ENCODE measurements at regions not wholly inside any gene's neighbourhood (a gene's known extent, or its start where the extent isn't known, plus 50 kb on each side); places are given as distances from the start of the nearest gene placed in this dataset.
"Not testable (repeated sequence)": the region's sequence is repeated elsewhere in the genome, so short reads cannot be mapped to it uniquely, and the experiment has no call there.

DNA sequence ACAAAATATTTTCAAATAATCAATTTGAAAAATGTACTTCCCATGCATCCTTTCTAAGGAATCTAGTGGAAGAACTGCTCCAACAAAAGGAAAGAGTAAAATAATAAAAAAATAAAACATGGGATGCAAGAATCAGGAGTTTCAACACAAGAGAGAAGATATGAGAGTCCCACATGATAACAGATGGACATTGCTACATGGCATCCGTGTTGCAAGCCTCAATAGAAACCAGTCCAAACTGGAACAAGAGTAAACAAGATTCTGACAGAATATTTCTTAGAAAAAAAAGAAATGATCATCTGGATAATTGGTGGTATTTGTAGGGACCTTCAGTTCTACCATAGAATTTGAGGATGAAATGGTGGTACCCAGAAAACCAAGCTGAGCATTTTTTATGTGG lies 186.8 kb downstream of the FRK start:
- H3K36me3 Mint-ChIP-seq (ENCODE audit: insufficient read depth, unreplicated experiment): no peaks in the 10 kb centered on the region
- TF ChIP-seq, protein P1, sequence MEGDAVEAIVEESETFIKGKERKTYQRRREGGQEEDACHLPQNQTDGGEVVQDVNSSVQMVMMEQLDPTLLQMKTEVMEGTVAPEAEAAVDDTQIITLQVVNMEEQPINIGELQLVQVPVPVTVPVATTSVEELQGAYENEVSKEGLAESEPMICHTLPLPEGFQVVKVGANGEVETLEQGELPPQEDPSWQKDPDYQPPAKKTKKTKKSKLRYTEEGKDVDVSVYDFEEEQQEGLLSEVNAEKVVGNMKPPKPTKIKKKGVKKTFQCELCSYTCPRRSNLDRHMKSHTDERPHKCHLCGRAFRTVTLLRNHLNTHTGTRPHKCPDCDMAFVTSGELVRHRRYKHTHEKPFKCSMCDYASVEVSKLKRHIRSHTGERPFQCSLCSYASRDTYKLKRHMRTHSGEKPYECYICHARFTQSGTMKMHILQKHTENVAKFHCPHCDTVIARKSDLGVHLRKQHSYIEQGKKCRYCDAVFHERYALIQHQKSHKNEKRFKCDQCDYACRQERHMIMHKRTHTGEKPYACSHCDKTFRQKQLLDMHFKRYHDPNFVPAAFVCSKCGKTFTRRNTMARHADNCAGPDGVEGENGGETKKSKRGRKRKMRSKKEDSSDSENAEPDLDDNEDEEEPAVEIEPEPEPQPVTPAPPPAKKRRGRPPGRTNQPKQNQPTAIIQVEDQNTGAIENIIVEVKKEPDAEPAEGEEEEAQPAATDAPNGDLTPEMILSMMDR (IDR thresholded peaks at IDR 0.05; ENCODE audit: unreplicated experiment): no peak
- no peaks in the 10 kb centered on the region for H3K4me1 Mint-ChIP-seq (ENCODE audit: low read depth, unreplicated experiment)
- H3K9me3 Mint-ChIP-seq (ENCODE audit: low read depth, unreplicated experiment): no peaks in the 10 kb centered on the region
- no TSS peak for BruUV-seq (replicated peaks)
- H3K27ac Mint-ChIP-seq (ENCODE audit: unreplicated experiment): no peak overlapping the region
- H3K4me3 Mint-ChIP-seq (ENCODE audit: low read depth, unreplicated experiment): no peak overlapping the region
- no peak for DNase-seq
- no peaks in the 10 kb centered on the region for H3K27me3 Mint-ChIP-seq (ENCODE audit: unreplicated experiment)
- CTCF ChIA-PET: interaction anchor here (0.7 kb wide), 1 partner anchor 233 kb away, joined by 4 read pairs; no protein-coding TSS in a partner anchor
- intact Hi-C loops (cut with micrococcal nuclease; ENCODE audit: unreplicated experiment): no loop called here

DNA sequence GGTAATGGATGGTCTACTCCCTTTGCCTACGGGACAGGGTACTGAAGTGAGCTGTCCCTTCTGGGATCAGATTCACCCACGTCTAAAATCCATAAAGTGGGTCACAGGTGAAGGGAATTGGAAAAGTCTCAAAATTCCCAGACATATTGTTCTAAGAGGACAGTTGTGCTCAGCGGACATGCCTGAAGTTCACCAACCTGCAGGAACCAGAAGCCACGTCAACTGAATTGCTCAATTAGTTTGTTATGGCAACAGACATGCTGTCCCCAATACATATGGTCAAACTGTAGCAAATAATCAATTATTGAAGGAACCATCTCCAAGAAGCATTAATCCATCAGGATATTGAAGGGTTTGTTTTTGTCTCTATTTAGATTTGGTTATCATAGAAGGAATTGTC lies 190.2 kb downstream of the FRK start:
- intact Hi-C loops (cut with micrococcal nuclease; ENCODE audit: unreplicated experiment): no loop called here
- BruUV-seq (replicated peaks): no TSS peak
- Mint-ChIP-seq H3K4me3 (ENCODE audit: low read depth, unreplicated experiment) (no peak overlapping the region), H3K9me3 (ENCODE audit: low read depth, unreplicated experiment) (no peaks in the 10 kb centered on the region), H3K27ac (ENCODE audit: unreplicated experiment) (no peak overlapping the region), H3K4me1 (ENCODE audit: low read depth, unreplicated experiment) (no peaks in the 10 kb centered on the region), H3K27me3 (ENCODE audit: unreplicated experiment) (no peaks in the 10 kb centered on the region), H3K36me3 (ENCODE audit: insufficient read depth, unreplicated experiment) (no peaks in the 10 kb centered on the region)
- TF ChIP-seq, protein P1 (IDR thresholded peaks at IDR 0.05; ENCODE audit: unreplicated experiment): no peak
- CTCF ChIA-PET: no interaction called here
- no peak for DNase-seq

DNA sequence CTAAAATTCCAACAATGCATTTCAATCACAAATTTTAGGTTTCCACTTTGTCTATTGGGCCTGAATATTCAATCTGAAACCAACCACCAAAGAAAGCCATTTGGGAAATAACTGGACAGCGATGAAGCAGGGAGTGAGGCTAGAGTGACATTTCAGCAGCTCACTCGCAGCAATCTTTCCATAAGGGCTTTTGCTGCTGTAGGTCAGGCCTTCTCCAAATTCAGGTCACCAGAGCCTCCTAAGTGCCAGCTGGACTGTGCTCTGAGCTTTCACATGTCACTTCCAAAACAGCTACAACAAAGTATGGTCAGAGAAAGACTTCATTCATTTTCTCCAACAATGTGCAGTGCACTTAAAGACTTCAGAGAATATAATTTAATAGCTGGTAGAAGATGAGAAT lies 194.8 kb downstream of the FRK start:
- no peaks in the 10 kb centered on the region for H3K4me1 Mint-ChIP-seq (ENCODE audit: low read depth, unreplicated experiment)
- H3K9me3 Mint-ChIP-seq (ENCODE audit: low read depth, unreplicated experiment): no peaks in the 10 kb centered on the region
- no peak overlapping the region for H3K4me3 Mint-ChIP-seq (ENCODE audit: low read depth, unreplicated experiment)
- no peak overlapping the region for H3K27ac Mint-ChIP-seq (ENCODE audit: unreplicated experiment)
- no peaks in the 10 kb centered on the region for H3K27me3 Mint-ChIP-seq (ENCODE audit: unreplicated experiment)
- H3K36me3 Mint-ChIP-seq (ENCODE audit: insufficient read depth, unreplicated experiment): no peaks in the 10 kb centered on the region
- no peak for DNase-seq
- intact Hi-C loops (cut with micrococcal nuclease; ENCODE audit: unreplicated experiment): no loop called here
- TF ChIP-seq, protein P1 (IDR thresholded peaks at IDR 0.05; ENCODE audit: unreplicated experiment): no peak
- CTCF ChIA-PET: no interaction called here
- BruUV-seq (replicated peaks): no TSS peak

DNA sequence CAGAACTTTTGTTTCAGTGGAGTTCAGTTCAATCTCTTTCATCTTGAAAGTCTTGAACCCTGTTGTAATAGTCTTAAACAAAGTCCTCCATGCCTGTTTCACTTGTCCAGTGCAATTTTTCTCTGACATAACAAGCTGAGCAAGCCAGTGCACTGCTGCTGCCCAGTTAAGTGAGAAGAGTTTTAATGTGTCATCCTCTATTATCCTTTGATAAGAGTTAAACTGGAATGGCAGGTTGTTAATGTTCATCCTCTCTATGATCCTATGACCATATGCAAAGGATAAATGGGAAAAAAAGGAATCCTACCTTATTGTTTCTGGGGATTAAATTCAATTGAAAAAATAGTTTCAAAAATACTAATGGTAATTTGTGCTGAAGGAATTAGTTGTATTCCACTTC lies 197.5 kb downstream of the FRK start:
- TF ChIP-seq, protein P1 (IDR thresholded peaks at IDR 0.05; ENCODE audit: unreplicated experiment): no peak
- CTCF ChIA-PET: no interaction called here
- intact Hi-C loops (cut with micrococcal nuclease; ENCODE audit: unreplicated experiment): no loop called here
- no peak for DNase-seq
- H3K27me3 Mint-ChIP-seq (ENCODE audit: unreplicated experiment): no peaks in the 10 kb centered on the region
- H3K4me1 Mint-ChIP-seq (ENCODE audit: low read depth, unreplicated experiment): no peaks in the 10 kb centered on the region
- H3K27ac Mint-ChIP-seq (ENCODE audit: unreplicated experiment): no peak overlapping the region
- no peak overlapping the region for H3K4me3 Mint-ChIP-seq (ENCODE audit: low read depth, unreplicated experiment)
- no TSS peak for BruUV-seq (replicated peaks)
- H3K36me3 Mint-ChIP-seq (ENCODE audit: insufficient read depth, unreplicated experiment): no peaks in the 10 kb centered on the region
- no peaks in the 10 kb centered on the region for H3K9me3 Mint-ChIP-seq (ENCODE audit: low read depth, unreplicated experiment)

DNA sequence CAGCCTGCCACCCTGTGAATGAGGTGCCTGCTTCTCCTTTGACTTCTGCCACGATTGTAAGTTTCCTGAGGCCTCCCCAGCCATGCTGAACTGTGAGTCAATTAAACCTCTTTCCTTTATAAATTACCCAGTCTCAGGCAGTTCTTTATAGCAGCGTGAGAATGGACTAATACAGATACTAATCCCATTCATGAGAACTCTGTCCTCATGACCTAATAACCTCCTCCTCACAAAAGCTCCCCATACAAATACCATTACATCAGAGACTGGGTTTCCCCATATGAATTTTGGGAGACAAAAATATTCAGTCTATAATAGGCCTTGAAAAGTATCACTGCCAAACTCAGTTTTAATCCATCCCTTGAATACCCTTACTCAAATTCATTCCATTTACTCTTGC lies 199.0 kb downstream of the FRK start:
- DNase-seq; H3K9me3 Mint-ChIP-seq (ENCODE audit: low read depth, unreplicated experiment); H3K36me3 Mint-ChIP-seq (ENCODE audit: insufficient read depth, unreplicated experiment); BruUV-seq (replicated peaks); H3K27ac Mint-ChIP-seq (ENCODE audit: unreplicated experiment); H3K4me1 Mint-ChIP-seq (ENCODE audit: low read depth, unreplicated experiment); H3K27me3 Mint-ChIP-seq (ENCODE audit: unreplicated experiment); CTCF ChIA-PET; H3K4me3 Mint-ChIP-seq (ENCODE audit: low read depth, unreplicated experiment); intact Hi-C loops (cut with micrococcal nuclease; ENCODE audit: unreplicated experiment): not testable (repeated sequence)

DNA sequence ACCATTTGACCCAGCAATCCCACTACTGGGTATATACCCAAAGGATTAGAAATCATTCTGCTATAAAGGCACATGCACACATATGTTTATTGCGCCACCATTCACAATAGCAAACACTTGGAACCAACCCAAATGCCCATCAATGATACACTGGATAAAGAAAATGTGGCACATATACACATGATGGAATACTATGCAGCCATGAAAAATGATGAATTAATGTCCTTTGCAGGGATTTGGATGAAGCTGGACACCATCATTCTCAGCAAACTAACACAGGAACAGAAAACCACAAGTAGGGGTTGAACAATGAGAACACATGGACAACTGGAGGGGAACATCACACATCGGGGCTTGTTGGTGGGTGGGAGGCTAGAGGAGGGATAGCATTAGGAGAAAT lies 201.1 kb downstream of the FRK start:
- H3K4me1 Mint-ChIP-seq (ENCODE audit: low read depth, unreplicated experiment); CTCF ChIA-PET; H3K27ac Mint-ChIP-seq (ENCODE audit: unreplicated experiment); DNase-seq; H3K4me3 Mint-ChIP-seq (ENCODE audit: low read depth, unreplicated experiment); H3K27me3 Mint-ChIP-seq (ENCODE audit: unreplicated experiment); BruUV-seq (replicated peaks); H3K36me3 Mint-ChIP-seq (ENCODE audit: insufficient read depth, unreplicated experiment); intact Hi-C loops (cut with micrococcal nuclease; ENCODE audit: unreplicated experiment): not testable (repeated sequence)
- H3K9me3 Mint-ChIP-seq (ENCODE audit: low read depth, unreplicated experiment): peaks cover 11% of the 10 kb centered on the region

Data from Calu3 (cell line).